Ovary (tissue), 3 donors: ENCODE measurements at regions not wholly inside any gene's neighbourhood (a gene's known extent, or its start where the extent isn't known, plus 50 kb on each side); places are given as distances from the start of the nearest gene placed in this dataset.

Source experiments
- EP300 ChIP-seq: sonication (generic); formaldehyde crosslinking; IDR thresholded peaks from one replicate; pipeline ENCODE4 v1.6.1; 2017; ENCODE audit warnings: antibody characterized with exemption
- POLR2A ChIP-seq: fragments of 450-650 bp; IDR thresholded peaks from one replicate; pipeline ENCODE4 v1.6.1; 2017; ENCODE audit warnings: antibody characterized with exemption, mild to moderate bottlenecking, moderate library complexity
- TF ChIP-seq, protein P1 (sequence below), 3 donors: fragments of 450-650 bp in 2 of 3; fragments of 200-600 bp in 1 of 3; IDR thresholded peaks; one replicate each; pipeline versions ENCODE4 v1.5.1 to v1.8.0; 2016 to 2022; ENCODE audit warnings: antibody characterized with exemption in 3 of 3, mild to moderate bottlenecking in 1 of 3
- donor health status: DM: no; HTN: no; CAD: no.

DNA sequence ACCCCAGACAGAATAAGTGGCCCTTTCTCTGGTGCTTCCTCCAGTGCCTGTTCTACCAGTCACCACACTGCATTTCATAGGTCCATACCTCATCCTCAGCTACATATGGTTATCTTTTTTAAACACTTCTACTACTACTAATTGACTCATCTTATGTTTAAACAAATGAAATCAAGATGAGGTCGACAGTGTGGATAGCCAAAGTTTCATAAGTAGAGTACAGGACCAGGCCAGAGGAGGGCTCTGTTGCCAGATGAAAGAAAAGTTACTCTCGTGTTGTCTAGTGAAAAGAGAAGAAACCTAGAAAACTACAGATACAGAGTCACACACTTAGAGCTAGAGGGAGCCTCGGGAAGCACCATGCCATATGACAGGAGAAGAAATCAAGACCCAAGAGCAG lies 296.1 kb downstream of the VPS13C start:
- TF ChIP-seq, protein P1, sequence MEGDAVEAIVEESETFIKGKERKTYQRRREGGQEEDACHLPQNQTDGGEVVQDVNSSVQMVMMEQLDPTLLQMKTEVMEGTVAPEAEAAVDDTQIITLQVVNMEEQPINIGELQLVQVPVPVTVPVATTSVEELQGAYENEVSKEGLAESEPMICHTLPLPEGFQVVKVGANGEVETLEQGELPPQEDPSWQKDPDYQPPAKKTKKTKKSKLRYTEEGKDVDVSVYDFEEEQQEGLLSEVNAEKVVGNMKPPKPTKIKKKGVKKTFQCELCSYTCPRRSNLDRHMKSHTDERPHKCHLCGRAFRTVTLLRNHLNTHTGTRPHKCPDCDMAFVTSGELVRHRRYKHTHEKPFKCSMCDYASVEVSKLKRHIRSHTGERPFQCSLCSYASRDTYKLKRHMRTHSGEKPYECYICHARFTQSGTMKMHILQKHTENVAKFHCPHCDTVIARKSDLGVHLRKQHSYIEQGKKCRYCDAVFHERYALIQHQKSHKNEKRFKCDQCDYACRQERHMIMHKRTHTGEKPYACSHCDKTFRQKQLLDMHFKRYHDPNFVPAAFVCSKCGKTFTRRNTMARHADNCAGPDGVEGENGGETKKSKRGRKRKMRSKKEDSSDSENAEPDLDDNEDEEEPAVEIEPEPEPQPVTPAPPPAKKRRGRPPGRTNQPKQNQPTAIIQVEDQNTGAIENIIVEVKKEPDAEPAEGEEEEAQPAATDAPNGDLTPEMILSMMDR (IDR thresholded peaks at IDR 0.05), result no peak
- no peak for TF ChIP-seq POLR2A
- TF ChIP-seq EP300, result no peak
